ENCODE measurements at regions not wholly inside any gene's neighbourhood (a gene's known extent, or its start where the extent isn't known, plus 50 kb on each side); places are given as distances from the start of the nearest gene placed in this dataset.

DNA sequence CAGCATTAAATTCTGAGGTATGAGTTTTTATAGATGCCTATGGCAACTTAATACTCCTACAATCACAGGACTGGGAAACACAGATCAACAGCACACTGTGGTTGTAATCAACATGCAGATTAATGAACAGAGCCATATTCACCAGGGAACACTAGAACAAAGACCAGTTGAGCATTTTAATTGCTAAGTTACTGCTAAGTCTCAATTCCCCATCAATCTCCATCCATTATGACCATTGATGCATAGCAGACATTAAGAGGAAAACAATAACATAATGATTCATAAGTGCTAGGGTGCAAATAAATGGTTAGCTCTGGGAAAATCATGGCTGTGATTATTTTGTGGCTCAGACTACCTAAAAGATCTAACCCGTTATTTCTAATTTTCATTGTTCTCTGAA, 505.6 kb downstream of the TRHDE start:
- TF ChIP-seq, protein P1, sequence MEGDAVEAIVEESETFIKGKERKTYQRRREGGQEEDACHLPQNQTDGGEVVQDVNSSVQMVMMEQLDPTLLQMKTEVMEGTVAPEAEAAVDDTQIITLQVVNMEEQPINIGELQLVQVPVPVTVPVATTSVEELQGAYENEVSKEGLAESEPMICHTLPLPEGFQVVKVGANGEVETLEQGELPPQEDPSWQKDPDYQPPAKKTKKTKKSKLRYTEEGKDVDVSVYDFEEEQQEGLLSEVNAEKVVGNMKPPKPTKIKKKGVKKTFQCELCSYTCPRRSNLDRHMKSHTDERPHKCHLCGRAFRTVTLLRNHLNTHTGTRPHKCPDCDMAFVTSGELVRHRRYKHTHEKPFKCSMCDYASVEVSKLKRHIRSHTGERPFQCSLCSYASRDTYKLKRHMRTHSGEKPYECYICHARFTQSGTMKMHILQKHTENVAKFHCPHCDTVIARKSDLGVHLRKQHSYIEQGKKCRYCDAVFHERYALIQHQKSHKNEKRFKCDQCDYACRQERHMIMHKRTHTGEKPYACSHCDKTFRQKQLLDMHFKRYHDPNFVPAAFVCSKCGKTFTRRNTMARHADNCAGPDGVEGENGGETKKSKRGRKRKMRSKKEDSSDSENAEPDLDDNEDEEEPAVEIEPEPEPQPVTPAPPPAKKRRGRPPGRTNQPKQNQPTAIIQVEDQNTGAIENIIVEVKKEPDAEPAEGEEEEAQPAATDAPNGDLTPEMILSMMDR (IDR thresholded peaks at IDR 0.05; ENCODE audit: low read depth, low read length) = no peak
- no peak for TF ChIP-seq POLR2A (IDR thresholded peaks at IDR 0.05; ENCODE audit: extremely low read depth, insufficient read length)
